NCI-H2171 treated with DMSO at 0.1 percent for 48 hours (cell line): ENCODE measurements at regions not wholly inside any gene's neighbourhood (a gene's known extent, or its start where the extent isn't known, plus 50 kb on each side); places are given as distances from the start of the nearest gene placed in this dataset.
"Not testable (repeated sequence)": the region's sequence is repeated elsewhere in the genome, so short reads cannot be mapped to it uniquely, and the experiment has no call there.

Experiments
- DNase-seq: peaks from one replicate; lab custom pipeline; 2025; lab: John Stamatoyannopoulos, UW

DNA sequence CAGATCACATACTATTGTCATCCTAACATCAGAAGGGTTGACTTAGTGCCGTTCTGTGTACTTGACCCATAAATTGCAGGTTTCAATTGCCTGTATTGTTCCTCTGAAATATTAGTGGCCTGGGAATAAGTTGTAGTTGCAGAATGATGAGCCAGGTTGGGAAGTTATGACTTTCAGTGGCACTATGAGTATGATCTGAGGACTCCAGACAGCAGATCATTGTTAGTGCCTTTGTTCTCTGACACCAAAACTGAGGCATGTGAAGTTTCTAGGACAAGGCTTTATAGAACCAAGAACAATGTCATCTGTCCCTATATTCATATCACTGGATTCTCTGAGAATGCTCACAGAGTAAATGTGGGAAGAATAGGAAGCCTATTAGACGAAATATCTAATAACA is 403.7 kb downstream of the STK39 start:
- no peak for DNase-seq

DNA sequence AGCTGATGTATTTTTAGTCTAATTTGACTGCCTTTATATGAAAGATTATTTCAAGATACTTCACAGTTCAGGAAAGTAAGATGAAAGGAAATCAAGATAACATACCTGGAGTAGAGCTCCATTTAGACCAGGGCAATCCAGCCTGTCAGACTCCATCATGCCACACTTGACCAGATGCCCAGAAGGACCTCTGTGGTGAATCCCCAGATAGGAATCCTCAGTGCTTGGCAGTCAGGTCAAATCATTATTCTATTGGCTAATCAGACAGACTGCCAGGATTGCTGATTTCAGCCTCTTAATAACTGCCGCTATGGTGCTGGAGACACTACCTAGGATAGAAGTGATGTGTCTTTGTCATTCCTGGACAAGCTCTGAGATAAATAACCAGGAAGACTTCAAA is 404.2 kb downstream of the STK39 start:
- DNase-seq = no peak

DNA sequence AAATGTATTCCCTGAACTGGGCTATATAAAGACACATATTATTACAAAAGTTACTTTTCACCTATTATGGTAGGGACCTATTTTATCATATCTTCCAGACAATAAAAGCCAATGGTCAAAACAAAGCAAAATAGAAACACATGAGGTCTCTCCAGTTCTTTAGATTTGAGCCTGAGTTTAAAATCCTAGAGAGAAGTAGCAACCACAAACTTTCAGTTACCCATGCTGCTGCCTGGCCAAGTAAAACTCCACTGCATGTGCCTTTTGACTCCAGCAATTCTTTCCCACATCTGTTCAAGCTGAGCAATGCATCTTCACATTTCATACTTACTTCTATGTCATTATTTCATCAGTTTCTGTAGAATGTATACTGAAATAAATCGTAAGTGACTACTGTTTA is 405.3 kb downstream of the STK39 start:
- no peak for DNase-seq

DNA sequence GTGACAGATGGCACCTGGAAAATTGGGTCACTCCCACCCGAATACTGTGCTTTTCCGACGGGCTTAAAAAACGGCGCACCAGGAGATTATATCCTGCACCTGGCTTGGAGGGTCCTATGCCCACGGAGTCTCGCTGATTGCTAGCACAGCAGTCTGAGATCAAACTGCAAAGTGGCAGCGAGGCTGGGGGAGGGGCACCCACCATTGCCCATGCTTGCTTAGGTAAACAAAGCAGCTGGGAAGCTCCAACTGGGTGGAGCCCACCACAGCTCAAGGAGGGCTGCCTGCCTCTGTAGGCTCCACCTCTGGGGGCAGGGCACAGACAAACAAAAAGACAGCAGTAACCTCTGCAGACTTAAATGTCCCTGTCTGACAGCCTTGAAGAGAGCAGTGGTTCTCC is 412.1 kb downstream of the STK39 start:
- DNase-seq = not testable (repeated sequence)

DNA sequence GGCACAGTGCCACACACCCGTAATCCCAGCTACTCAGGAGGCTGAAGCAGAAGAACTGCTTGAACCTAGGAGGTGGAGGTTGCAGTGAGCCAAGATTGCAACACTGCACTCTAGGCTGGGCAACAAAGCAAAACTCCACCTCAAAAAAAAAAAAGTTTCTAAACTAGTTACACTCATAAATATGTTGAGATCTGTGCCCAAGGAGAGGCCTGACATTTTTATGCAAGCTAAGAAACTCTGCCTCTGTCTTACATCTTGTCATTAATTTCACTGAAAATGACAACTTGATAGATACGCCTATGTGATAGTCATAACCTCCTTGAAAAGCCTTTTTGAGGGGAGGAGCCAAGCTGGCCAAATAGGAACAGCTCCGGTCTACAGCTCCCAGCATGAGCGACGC is 412.7 kb downstream of the STK39 start:
- DNase-seq = no peak

DNA sequence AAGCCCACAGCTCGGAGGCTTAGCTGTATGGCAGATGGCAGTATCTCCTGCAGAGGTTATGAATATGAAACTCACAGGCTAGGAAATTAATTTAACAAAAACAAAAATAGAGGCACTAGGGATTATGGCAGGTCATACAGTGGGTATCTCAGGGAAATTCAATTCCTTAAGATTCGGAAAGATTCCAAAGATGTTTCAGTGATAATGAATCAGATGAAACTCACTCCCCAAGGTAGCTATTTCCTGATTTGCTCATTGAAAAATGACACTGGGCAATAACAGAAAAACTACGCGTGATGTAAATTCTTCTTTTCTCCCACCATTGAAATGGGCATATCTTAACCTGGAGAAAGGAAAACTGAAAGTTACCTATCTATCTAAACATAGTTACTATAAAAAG is 414.1 kb downstream of the STK39 start:
- DNase-seq = no peak

DNA sequence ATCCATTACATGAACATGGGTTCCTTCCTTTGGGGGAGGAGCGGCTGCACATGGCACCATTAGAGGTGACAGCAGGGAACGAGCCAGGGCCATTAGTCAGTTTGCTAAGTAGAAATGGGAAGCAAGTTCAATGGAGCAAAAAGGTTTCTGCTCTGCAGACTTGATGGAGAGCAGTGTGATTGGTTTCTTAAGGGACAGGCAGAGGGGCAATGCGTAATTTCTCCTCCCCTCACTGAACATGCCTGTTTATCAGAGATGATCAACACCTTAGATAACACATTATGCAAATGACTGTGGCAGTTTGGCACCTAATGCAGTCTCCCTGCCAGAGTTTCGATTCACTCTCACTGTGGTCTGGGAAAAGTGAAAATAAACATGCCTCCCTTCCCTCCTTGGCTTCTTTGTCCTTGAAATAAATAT is 414.5 kb downstream of the STK39 start:
- DNase-seq = peak; percentile 94

DNA sequence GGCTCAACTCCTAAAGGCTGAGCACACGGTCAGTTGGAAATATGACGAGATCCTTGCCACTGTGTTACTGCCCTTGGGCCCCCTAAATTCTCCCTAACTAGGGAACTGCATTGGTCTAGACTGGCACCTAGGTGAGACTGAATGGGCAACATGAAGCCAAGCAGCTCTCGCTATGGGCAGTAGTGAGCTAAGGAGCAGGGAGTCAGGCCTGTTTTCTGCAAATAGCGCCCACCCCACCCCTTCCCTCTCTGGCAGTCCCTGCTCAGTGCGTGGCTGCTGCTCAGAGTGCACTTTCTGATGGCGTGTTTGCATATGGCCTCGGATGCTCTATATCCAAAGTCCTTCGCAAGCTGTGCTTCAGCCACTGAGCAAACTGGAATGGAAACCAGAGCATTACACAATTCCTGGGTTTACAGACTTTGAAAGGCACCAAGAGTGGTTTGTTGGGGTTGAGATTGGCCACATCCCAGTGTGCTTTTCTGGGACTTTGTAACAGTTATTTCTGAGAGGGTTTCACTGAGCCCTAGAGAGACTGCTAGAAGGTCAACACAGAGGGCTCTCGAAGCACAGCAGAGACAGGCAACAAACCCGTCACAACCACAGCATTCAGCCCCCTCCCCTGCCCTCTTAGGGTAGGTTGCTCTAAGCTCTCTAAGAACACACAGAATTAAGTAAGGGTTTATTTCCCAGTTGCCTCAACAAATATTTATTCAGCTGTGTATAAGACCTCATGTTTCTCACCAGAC is 419.9 kb downstream of the STK39 start:
- DNase-seq = no peak

DNA sequence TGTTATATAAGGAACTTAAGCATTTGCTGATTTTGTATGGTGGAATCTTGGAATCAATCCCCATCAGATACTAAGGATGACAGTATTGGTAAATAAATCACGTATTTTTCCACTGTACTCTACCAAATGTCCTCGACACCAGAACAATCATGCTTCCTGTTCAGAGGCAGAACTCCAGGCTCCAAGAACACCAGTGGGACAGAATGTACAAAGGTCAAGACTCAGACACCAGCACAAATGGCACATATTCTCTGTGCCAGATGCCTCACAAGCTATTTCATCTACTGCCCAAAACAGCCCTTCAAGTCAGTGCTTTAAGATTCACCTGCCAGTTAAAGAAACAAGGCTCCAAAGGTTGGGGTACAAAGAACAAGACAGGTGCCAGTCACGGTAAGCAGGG is 420.5 kb downstream of the STK39 start:
- DNase-seq = no peak

DNA sequence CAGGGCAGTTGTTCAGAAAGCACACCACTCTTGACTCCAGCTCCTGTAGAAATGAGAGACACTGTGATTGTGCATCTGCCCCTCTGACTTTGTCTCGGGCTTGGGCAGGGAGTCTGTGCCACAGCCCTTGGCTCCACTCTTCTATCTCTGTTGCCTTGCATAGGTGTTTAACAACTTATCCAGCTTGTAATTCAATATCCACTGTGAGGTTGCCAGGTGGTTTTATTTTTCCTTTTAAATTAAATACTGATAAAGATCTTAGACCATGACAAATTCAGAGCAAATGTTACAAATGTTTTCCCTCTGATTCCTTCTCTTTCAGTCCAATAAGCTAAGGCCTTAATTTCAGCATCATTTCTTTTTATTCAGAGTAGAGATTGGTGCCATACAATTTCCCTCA is 421.7 kb downstream of the STK39 start:
- DNase-seq = peak; percentile 81

DNA sequence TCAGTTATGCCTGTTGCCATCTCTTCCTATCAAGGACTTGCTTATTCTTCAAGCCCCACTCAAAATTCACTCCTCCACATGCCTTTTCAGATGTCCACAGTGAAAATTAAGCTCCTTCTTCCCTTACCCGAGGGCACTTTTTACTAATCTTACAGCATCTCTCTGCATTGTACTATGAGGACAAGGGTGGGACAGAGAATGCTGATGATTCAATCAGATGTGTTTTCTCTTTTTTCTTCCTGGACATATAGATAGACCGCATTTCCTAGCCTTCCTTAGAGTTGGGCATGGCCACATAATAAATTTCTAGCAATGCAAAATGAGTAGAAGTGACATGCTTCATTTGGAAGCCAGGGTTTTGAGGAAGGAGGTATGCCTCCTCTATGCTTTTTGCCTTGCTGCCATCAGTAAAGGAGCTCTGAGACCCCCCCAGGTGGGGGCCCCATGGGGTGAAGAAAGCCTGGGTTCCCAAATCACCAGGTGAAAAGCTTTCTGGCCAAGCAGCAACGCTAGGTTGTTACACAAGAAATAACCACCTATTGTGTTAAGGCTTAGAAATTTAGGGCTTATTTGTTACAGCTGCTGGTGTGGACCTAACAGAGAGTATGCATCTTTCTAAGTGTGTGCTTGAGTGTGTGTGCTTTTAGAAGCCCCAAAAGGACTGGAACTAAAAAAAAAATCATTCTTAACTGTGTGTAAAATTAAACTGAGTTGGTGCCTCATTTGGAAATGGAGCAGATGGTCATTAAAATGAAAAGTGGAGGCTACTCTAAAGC is 424.5 kb downstream of the STK39 start:
- peak; percentile 22 for DNase-seq

DNA sequence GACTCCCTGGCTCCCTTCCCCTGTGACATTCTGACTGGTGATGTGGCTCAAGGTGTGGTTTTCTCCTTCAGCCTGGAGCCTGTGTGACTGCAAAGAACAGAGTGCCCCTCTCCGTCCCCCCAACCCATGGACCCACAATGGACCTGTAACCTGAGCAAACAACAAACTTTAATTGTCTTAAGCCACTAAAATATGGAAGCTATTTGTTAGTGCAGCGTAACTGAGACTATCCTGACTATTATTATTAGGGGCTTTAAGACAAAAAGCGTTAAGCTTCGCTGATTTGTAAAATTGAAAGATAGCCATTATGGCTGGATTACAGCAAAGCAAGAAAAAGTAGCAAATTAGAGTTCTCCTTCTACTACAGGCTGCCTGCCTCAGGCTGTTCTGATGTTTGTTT is 426.9 kb downstream of the STK39 start:
- DNase-seq = no peak

DNA sequence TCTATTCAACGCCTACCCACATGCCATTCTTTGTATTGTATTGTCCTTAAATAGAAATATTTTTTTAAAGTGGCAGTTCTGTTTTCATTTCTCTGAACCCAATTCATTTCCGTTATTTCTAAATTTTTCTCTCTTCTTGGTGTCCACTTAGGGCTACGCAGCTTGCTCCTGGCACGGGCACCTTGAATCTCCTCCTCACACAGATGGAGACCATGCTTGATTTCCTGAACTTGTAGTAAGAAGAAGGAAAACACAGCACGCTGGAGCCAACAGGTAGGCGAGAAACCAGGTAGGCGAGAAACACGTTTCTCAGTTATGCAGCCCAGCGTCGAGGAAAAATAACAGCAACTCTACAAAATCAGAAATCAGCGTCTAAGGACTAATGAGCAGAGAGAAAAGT is 428.9 kb downstream of the STK39 start:
- no peak for DNase-seq

DNA sequence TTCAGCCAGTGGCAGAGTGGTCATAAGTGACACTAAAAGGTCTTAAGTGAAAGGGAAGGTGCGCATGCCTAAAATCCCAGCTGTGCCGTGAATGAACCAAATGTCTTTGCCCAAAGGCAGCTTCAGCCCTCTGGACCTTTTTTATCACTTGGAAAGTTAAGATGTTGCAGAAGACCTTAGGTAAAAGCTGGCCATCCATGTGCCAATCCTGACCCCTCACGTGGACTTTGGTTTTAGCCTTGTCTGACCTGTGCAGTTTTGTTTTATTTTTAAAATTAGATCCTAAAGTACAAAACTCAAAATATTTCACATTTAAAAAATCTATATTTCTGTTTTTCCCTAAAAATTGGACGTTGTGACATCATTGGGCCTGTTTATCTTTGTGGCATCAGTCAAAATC is 429.5 kb downstream of the STK39 start:
- no peak for DNase-seq

DNA sequence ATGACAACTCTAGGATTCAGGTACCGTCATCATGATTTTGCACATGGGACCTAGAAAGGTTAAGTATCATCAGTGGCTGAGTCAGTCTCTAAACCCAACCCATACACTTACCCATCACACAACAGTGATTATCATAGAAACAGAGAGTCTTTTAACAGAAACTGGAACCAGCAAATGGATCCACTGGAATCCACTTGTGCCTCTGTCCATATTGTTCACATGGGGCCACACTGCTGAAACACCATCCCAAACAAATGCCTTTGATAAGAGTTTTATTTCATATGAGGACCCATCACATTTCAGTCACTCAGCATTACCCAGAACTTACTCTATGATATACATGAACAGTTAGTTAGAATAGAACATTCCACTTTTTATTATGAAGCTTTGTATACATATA is 430.0 kb downstream of the STK39 start:
- no peak for DNase-seq

DNA sequence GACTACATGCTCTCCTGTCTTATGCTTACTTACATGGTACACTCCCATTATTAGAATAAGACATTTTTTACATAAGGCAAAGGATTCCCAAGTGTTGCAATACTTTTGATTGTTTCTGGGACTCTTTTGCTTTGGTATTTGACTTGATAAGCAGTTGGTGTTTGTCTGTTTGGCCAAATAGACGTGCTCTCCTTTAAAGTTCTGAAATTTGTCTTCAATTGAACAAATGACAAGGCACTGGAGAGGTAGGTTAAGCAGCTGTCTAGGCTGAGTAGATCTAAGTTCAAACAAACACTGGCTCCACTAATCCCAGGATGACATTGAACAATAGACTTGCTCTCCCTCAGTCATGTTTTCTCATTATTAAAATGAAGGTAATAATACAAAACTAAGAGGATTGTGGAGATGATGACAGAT is 430.5 kb downstream of the STK39 start:
- no peak for DNase-seq

DNA sequence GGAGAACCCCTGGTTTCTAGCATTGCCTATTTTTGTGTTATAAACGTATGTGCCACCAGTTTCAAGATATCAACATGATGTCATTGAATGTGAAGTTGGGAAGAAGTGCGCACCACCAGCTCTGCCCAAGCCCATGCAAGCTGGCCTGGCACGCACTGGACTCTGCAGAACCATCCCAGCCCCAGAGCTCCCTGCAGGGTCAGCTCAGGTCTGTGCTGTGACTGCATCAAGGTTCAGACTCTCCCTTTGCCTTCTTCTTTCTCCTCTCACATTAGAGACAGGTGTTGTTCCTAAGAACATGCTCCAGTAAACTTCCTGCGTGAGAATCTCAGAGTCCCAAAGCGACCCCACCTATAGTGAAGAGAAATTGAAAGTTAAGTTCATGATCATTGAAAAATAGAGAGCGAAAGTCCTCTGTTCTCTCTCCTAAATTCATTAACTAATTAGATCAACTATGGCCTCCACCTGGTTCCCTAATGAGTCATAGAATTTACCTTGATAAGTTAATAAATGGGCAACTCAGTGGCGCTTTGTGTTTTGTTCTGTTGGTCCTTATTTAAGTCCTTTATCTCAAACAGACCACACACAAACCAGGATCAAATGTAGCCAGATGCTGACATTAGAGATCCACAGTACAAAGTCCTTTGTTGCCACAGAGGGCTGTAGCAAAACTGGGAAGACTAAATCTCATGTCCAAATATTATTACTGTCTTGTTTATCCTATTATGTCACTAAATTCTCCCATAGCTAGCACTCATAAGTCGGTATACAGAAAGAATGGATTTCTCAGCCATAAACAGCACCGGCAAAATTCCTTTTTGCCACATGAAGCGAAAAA is 432.3 kb downstream of the STK39 start:
- no peak for DNase-seq

DNA sequence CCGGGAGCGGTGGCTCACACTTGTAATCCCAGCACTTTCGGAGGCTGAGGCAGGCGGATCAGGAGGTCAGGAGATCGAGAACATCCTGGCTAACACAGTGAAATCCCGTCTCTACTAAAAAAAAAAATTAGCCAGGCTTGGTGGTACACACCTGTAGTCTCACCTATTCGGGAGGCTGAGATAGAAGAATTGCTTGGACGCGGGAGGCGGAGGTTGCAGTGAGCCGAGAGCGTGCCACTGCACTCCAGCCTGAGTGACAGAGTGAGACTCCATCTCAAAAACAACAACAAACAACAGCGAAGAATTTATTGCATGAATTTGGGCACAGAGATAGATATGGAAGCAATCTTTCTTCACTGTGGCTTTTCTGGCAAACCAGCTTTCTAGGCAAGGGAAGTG is 432.9 kb downstream of the STK39 start:
- not testable (repeated sequence) for DNase-seq

DNA sequence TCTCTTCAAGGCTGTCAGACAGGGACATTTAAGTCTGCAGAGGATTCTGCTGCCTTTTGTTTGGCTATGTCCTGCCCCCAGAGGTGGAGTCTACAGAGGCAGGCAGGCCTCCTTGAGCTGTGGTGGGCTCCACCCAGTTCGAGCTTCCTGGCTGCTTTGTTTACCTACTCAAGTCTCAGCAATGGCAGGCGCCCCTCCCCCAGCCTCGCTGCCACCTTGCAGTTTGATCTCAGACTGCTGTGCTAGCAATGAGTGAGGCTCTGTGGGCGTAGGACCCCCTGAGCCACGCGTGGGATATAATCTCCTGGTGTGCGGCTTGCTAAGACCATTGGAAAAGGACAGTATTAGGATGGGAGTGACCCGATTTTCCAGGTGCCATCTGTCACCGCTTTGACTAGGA is 437.6 kb downstream of the STK39 start:
- DNase-seq = not testable (repeated sequence)

DNA sequence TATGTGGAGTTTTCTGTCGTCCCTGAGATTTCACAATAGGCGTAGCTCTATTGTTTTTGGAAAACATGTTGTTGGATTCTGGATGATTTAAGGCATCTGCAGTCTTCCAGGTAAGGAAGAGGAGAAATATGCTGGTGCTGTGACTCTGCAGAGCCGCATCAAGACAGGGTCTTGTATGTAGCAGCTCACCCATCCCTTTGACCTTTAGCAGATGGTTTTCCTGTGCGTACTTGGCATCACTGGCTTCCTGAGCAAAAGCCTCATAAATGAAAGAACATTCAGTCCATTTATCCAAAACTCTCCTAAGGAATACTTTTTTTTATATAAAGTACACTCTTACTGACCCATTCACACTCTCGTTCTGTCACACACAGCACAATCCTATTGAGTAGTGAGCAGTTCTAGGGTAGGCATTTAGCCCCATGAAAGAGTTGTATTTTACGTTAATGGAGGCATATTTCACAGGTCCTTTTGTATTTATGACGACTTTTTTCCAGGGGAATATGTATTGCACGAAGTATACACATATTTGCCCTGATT is 443.9 kb downstream of the STK39 start:
- DNase-seq = no peak

DNA sequence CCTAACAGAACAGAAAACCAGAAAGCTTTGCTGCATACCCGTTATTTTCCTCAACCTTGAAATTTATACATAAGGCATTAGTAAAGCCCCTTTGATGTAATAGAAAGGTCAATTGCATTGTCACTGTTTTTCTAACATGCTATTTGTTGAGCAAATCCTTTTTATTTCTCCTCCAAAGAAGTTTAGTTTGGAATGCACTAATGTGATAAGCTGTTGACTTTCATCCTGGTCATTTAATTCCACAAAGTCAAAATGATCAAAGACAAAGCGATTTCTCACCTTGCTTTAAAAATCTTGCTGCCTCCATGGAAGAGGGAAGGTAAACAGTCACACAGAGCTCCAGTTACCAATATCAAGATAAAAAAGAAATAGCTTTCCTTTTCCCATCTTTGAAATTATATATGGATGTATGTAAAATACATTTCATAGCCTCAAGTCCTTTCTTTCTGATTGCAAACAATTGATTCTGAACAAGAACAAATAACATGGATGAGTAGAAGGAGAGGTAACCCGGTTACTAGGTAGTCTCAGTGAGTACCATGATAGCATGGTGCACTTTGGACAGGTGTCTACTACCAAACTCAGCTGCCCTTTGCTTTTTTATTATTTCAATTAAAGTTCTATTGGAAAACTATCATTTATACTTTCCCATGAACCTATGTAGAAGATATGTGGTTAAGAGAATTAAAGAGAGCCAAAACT is 452.7 kb downstream of the STK39 start:
- DNase-seq = no peak

DNA sequence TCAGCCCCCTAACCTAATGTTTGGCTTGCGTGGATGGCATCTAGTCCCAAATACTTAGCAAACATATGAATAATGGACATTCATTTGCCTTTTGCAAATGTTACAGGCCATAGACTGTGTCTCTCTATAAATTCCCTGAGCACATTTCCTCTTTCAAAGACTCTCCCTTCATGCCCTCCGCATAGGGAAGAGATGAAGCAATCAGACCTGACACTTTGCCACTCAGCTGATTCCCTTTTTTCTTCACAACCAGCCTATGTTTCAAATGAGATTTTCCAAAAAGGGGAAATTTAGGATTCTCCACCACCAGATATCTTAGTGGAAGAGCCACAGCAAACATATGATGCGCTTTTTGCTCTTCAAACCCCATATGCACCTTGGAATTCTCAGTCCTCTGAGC is 453.7 kb downstream of the STK39 start:
- DNase-seq = no peak
